HUES48 (cell line): ENCODE measurements at regions not wholly inside any gene's neighbourhood (a gene's known extent, or its start where the extent isn't known, plus 50 kb on each side); places are given as distances from the start of the nearest gene placed in this dataset.
"Not testable (repeated sequence)": the region's sequence is repeated elsewhere in the genome, so short reads cannot be mapped to it uniquely, and the experiment has no call there.

Experiments
- H3K27ac ChIP-seq: one replicate; pipeline ENCODE4 v1.7.0; 2013; ENCODE audit warnings: low read depth, low read length, inconsistent platforms
- H3K27me3 ChIP-seq: 2 replicates; pipeline ENCODE4 v1.6.1; 2013; ENCODE audit warnings: mild to moderate bottlenecking, low read length; ENCODE audit not compliant: control insufficient read depth, insufficient read depth
- H3K36me3 ChIP-seq: 2 replicates; pipeline ENCODE4 v1.6.1; 2013; ENCODE audit warnings: low read length; ENCODE audit not compliant: control insufficient read depth, insufficient read depth
- H3K4me1 ChIP-seq: 2 replicates; pipeline ENCODE4 v1.6.1; 2013; ENCODE audit warnings: mild to moderate bottlenecking, low read length; ENCODE audit not compliant: control insufficient read depth, insufficient read depth
- H3K4me3 ChIP-seq: 2 replicates; pipeline ENCODE4 v1.5.1; 2013; ENCODE audit warnings: mild to moderate bottlenecking, low read depth, low read length
- H3K9ac ChIP-seq: 2 replicates; pipeline ENCODE4 v1.6.1; 2013; ENCODE audit warnings: mild to moderate bottlenecking, low read depth, low read length, moderate library complexity
- H3K9me3 ChIP-seq: 2 replicates; pipeline ENCODE4 v1.6.1; 2013; ENCODE audit warnings: low read length; ENCODE audit not compliant: control insufficient read depth, insufficient read depth

- Histone ChIP-seq H3K4me3 (no peak overlapping the region), H3K9me3 (no peaks in the 10 kb centered on the region), H3K9ac (no peak overlapping the region), H3K4me1 (no peaks in the 10 kb centered on the region), H3K27me3 (no peaks in the 10 kb centered on the region), H3K27ac (no peak overlapping the region), H3K36me3 (no peaks in the 10 kb centered on the region)
These were observed 259.9 kb upstream of the JADE1 start for GRCh38 chr4:128549636-128550035.

- Histone ChIP-seq H3K9me3 (no peaks in the 10 kb centered on the region), H3K4me1 (no peaks in the 10 kb centered on the region), H3K4me3 (no peak overlapping the region)
These were observed 260.8 kb upstream of the PGRMC2 start for GRCh38 chr4:128548381-128548780.

GRCh38 chr4:128544272-128544671, 256.7 kb upstream of the PGRMC2 start:
- Histone ChIP-seq H3K4me1 (no peaks in the 10 kb centered on the region), H3K9me3 (no peaks in the 10 kb centered on the region), H3K4me3 (no peak overlapping the region), H3K27me3 (no peaks in the 10 kb centered on the region), H3K27ac (no peak overlapping the region), H3K36me3 (no peaks in the 10 kb centered on the region), H3K9ac (no peak overlapping the region)

More at GRCh38 chr4:128548381-128548780, 260.8 kb upstream of the PGRMC2 start:
- no peaks in the 10 kb centered on the region for H3K36me3 ChIP-seq
- no peak overlapping the region for H3K9ac ChIP-seq
- no peaks in the 10 kb centered on the region for H3K27me3 ChIP-seq
- no peak overlapping the region for H3K27ac ChIP-seq

GRCh38 chr4:128543696-128544095, 256.1 kb upstream of the PGRMC2 start:
- H3K36me3 ChIP-seq = no peaks in the 10 kb centered on the region
- no peaks in the 10 kb centered on the region for H3K27me3 ChIP-seq
- H3K27ac ChIP-seq = no peak overlapping the region
- no peak overlapping the region for H3K9ac ChIP-seq
- H3K4me3 ChIP-seq = no peak overlapping the region
- no peaks in the 10 kb centered on the region for H3K4me1 ChIP-seq
- no peaks in the 10 kb centered on the region for H3K9me3 ChIP-seq

DNA sequence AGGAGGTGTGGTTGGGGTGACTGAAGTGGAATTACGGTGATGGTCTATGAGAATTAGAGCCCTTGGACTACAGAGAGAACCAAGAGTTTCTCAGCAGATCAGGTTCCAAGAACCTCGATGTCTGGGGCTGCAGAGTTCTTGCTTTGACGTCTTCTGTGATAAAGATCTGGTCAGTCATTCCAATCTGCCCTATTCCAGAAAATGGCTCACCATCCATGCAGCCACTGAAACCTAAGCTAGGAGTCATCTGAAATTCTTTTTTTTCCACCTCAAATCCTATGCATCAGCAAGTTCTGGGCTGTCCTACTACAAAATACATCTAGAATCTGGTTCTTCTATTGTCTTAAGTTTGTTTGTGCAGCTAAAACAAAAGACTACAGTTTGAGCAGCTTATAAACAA, 254.4 kb upstream of the PGRMC2 start:
- Histone ChIP-seq H3K36me3 (no peaks in the 10 kb centered on the region), H3K9ac (no peak overlapping the region), H3K27me3 (no peaks in the 10 kb centered on the region), H3K4me3 (no peak overlapping the region), H3K4me1 (no peaks in the 10 kb centered on the region), H3K27ac (no peak overlapping the region), H3K9me3 (no peaks in the 10 kb centered on the region)

- no peak overlapping the region for H3K9ac ChIP-seq
These were observed 252.5 kb upstream of the PGRMC2 start for GRCh38 chr4:128540122-128540521.

GRCh38 chr4:128538111-128538882, 250.7 kb upstream of the PGRMC2 start:
- Histone ChIP-seq H3K27me3 (no peaks in the 10 kb centered on the region), H3K4me1 (no peaks in the 10 kb centered on the region), H3K9me3 (no peaks in the 10 kb centered on the region), H3K36me3 (no peaks in the 10 kb centered on the region), H3K9ac (no peak overlapping the region), H3K27ac (no peak overlapping the region), H3K4me3 (no peak overlapping the region)

More at GRCh38 chr4:128540122-128540521, 252.5 kb upstream of the PGRMC2 start:
- H3K4me1 ChIP-seq = no peaks in the 10 kb centered on the region
- H3K36me3 ChIP-seq = no peaks in the 10 kb centered on the region
- no peaks in the 10 kb centered on the region for H3K27me3 ChIP-seq
- no peaks in the 10 kb centered on the region for H3K9me3 ChIP-seq
- H3K27ac ChIP-seq = no peak overlapping the region
- H3K4me3 ChIP-seq = no peak overlapping the region

GRCh38 chr4:128536746-128537145, 249.1 kb upstream of the PGRMC2 start:
- Histone ChIP-seq H3K36me3 (no peaks in the 10 kb centered on the region), H3K4me1 (no peaks in the 10 kb centered on the region), H3K4me3 (no peak overlapping the region), H3K27me3 (no peaks in the 10 kb centered on the region), H3K9ac (no peak overlapping the region), H3K27ac (no peak overlapping the region), H3K9me3 (no peaks in the 10 kb centered on the region)

DNA sequence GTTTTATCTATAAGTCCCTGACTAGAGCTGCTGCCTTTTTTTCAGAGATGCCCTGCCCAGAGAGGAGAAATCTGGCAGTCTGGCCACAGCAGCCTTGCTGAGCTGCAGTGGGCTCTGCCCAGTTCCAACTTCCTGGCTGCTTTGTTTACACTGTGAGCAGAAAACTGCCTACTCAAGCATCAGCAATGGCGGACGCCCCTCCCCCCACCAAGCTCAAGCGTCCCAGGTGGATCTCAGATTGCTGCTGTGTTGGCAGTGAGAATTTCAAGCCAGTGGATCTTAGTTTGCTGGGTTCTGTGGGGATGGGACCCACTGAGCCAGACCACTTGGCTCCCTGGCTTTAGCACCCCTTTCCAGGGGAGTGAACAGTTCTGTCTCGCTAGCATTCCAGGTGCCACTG, 247.9 kb upstream of the PGRMC2 start:
- not testable (repeated sequence) for H3K4me1 ChIP-seq, H3K4me3 ChIP-seq

DNA sequence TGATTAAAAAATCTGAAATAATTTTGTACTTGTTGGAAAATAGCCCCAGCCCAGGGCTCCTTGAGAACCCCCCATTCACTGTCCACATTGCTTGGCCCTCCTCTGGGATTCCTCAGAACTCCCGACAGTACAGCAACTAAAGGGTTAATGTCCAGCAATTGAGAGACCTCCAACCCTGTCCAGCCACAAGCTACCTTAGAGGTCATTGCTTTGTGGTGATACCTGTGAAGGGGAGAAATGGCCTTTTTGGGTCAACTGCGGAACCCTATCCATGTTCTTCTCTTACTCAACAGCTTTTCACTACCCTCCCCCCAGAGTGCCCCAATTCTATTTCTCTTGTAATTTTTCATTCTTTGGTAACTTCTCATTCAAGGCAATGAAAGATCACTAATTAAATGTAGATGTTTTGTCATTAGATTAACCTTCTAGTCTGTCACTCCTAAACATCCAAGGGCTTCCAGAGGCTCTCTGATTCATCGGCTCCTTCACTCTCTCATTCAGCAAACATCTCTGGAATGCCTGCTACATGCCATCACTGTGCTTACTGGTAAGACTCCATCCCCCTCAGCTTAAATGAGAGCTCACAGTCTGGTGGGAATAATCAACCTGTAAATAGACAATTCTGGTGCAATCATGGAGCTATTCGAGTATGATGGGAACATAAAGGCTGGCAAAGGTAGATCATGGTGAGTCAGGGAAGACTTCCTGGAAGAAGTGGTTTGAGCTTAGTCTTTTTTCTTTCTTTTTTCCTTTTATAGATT, 241.4 kb upstream of the PGRMC2 start:
- H3K4me3 ChIP-seq = no peak overlapping the region
- peaks cover 29% of the 10 kb centered on the region for H3K4me1 ChIP-seq
- peak overlapping the region; percentile 85 for H3K27ac ChIP-seq
- H3K27me3 ChIP-seq = no peaks in the 10 kb centered on the region
- no peaks in the 10 kb centered on the region for H3K9me3 ChIP-seq
- H3K9ac ChIP-seq = peak overlapping the region; percentile 43; the same call in 1 of the 2 replicates
- H3K36me3 ChIP-seq = no peaks in the 10 kb centered on the region

More for the DNA sequence above, 247.9 kb upstream of the PGRMC2 start:
- not testable (repeated sequence) for H3K36me3 ChIP-seq, H3K27ac ChIP-seq, H3K9ac ChIP-seq, H3K27me3 ChIP-seq, H3K9me3 ChIP-seq

GRCh38 chr4:128527946-128528576, 240.4 kb upstream of the PGRMC2 start:
- peaks cover 29% of the 10 kb centered on the region for H3K4me1 ChIP-seq
- no peaks in the 10 kb centered on the region for H3K27me3 ChIP-seq
- H3K36me3 ChIP-seq = no peaks in the 10 kb centered on the region
- no peak overlapping the region for H3K9ac ChIP-seq
- H3K4me3 ChIP-seq = no peak overlapping the region
- H3K27ac ChIP-seq = peak overlapping the region; percentile 85
- H3K9me3 ChIP-seq = no peaks in the 10 kb centered on the region
